ENCODE measurements at regions not wholly inside any gene's neighbourhood (a gene's known extent, or its start where the extent isn't known, plus 50 kb on each side); places are given as distances from the start of the nearest gene placed in this dataset.
"Not testable (repeated sequence)": the region's sequence is repeated elsewhere in the genome, so short reads cannot be mapped to it uniquely, and the experiment has no call there.

- DNase-seq (ENCODE audit: low spot score) = no peak
Observed at GRCh38 chr14:101616202-101616601, 54.9 kb downstream of the DIO3 start.

GRCh38 chr14:101619484-101619883, 58.2 kb downstream of the DIO3 start:
- no peak for DNase-seq (ENCODE audit: low spot score)

- no peak for DNase-seq (ENCODE audit: low spot score)
Observed at GRCh38 chr14:101620031-101620788, 58.9 kb downstream of the DIO3 start.

GRCh38 chr14:101620821-101621785, 59.8 kb downstream of the DIO3 start:
- DNase-seq (ENCODE audit: low spot score) = no peak

GRCh38 chr14:101622251-101623076, 61.2 kb downstream of the DIO3 start:
- DNase-seq (ENCODE audit: low spot score) = no peak

GRCh38 chr14:101623077-101623372, 61.7 kb downstream of the DIO3 start:
- DNase-seq (ENCODE audit: low spot score) = no peak

GRCh38 chr14:101623685-101624444, 62.6 kb downstream of the DIO3 start:
- no peak for DNase-seq (ENCODE audit: low spot score)

- DNase-seq (ENCODE audit: low spot score) = no peak
Observed at GRCh38 chr14:101624536-101624935, 63.2 kb downstream of the DIO3 start.

- no peak for DNase-seq (ENCODE audit: low spot score)
Observed at GRCh38 chr14:101625336-101626097, 64.2 kb downstream of the DIO3 start.

- DNase-seq (ENCODE audit: low spot score) = no peak
Observed at GRCh38 chr14:101626331-101626730, 65.0 kb downstream of the DIO3 start.

GRCh38 chr14:101627915-101628262, 66.6 kb downstream of the DIO3 start:
- DNase-seq (ENCODE audit: low spot score) = no peak

GRCh38 chr14:101628471-101628966, 67.2 kb downstream of the DIO3 start:
- DNase-seq (ENCODE audit: low spot score) = peak; percentile 75

GRCh38 chr14:101628975-101629374, 67.7 kb downstream of the DIO3 start:
- no peak for DNase-seq (ENCODE audit: low spot score)

- DNase-seq (ENCODE audit: low spot score) = peak; percentile 22
Observed at GRCh38 chr14:101630056-101630965, 69.0 kb downstream of the DIO3 start.

GRCh38 chr14:101631199-101631598, 69.9 kb downstream of the DIO3 start:
- DNase-seq (ENCODE audit: low spot score) = no peak

GRCh38 chr14:101631970-101632369, 70.7 kb downstream of the DIO3 start:
- DNase-seq (ENCODE audit: low spot score) = not testable (repeated sequence)

- no peak for DNase-seq (ENCODE audit: low spot score)
Observed at GRCh38 chr14:101632520-101632919, 71.2 kb downstream of the DIO3 start.

GRCh38 chr14:101633276-101633675, 72.0 kb downstream of the DIO3 start:
- DNase-seq (ENCODE audit: low spot score) = no peak

- DNase-seq (ENCODE audit: low spot score) = no peak
Observed at GRCh38 chr14:101634202-101634849, 73.0 kb downstream of the DIO3 start.

Measured in Ammon's horn (tissue), 1 donor.